Body of pancreas (tissue), 4 donors: ENCODE measurements at regions not wholly inside any gene's neighbourhood (a gene's known extent, or its start where the extent isn't known, plus 50 kb on each side); places are given as distances from the start of the nearest gene placed in this dataset.

Experiments
- CTCF ChIP-seq, 7 experiments: fragments of 450-650 bp in 4 of 7; fragments of 200-600 bp in 3 of 7; sonication (generic) in 3 of 7; IDR thresholded peaks; one replicate each; pipeline ENCODE4 v1.5.1; 2016 to 2019; ENCODE audit warnings: antibody characterized with exemption in 7 of 7
- POLR2A ChIP-seq, 3 donors: fragments of 450-650 bp; IDR thresholded peaks; one replicate each; pipeline ENCODE4 v1.6.1; 2016; ENCODE audit warnings: antibody characterized with exemption in 3 of 3, mild to moderate bottlenecking in 2 of 3

GRCh38 chr18:8529609-8530008, 79.6 kb upstream of the RAB12 start:
- TF ChIP-seq CTCF (IDR thresholded peaks at IDR 0.05) (no peak), POLR2A (IDR thresholded peaks at IDR 0.05) (no peak)
